ENCODE measurements at regions not wholly inside any gene's neighbourhood (a gene's known extent, or its start where the extent isn't known, plus 50 kb on each side); places are given as distances from the start of the nearest gene placed in this dataset.
"Not testable (repeated sequence)": the region's sequence is repeated elsewhere in the genome, so short reads cannot be mapped to it uniquely, and the experiment has no call there.

GRCh38 chr13:22893204-22893603 lies 287.6 kb upstream of the SGCG start:
- DNase-seq = no peak
- no peak for ATAC-seq (ENCODE audit: low read depth)
- POLR2A ChIA-PET = no interaction called here
- Mint-ChIP-seq H3K4me1 (no peaks in the 10 kb centered on the region), H3K4me3 (no peak overlapping the region), H3K36me3 (ENCODE audit: low read depth) (no peaks in the 10 kb centered on the region), H3K9me3 (peaks cover 8% of the 10 kb centered on the region), H3K27ac (no peak overlapping the region), H3K27me3 (no peaks in the 10 kb centered on the region)
- CTCF ChIA-PET = no interaction called here
- TF ChIP-seq CTCF (IDR thresholded peaks at IDR 0.05) = no peak
- intact Hi-C loops (cut with micrococcal nuclease) = no loop called here

DNA sequence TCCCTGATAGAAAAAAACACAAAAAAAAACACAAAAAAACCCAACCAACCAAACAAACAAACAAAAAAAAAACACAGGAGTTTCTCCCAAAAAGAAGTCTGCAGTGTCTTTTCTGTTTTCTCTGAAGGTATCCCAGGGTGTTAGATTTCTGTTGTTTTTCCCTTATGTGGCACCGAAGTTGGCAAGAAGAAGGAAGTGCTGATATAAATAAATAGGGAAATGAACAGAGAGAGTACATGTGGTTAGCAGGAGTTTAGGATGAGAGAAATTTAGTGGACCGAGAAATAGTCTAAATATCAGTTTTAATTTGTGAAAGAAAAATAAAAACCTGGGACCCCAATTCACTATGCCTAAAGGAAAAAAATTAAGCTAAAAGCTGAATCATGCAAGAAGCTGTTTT lies 287.0 kb upstream of the SGCG start:
- intact Hi-C loops (cut with micrococcal nuclease) = no loop called here
- H3K27ac Mint-ChIP-seq = no peak overlapping the region
- no peaks in the 10 kb centered on the region for H3K27me3 Mint-ChIP-seq
- ChIA-PET POLR2A (no interaction called here), CTCF (no interaction called here)
- no peaks in the 10 kb centered on the region for H3K4me1 Mint-ChIP-seq
- TF ChIP-seq CTCF (IDR thresholded peaks at IDR 0.05) = no peak
- H3K9me3 Mint-ChIP-seq = peaks cover 8% of the 10 kb centered on the region
- DNase-seq (no peak), ATAC-seq (ENCODE audit: low read depth) (no peak)
- H3K36me3 Mint-ChIP-seq (ENCODE audit: low read depth) = no peaks in the 10 kb centered on the region
- H3K4me3 Mint-ChIP-seq = no peak overlapping the region

DNA sequence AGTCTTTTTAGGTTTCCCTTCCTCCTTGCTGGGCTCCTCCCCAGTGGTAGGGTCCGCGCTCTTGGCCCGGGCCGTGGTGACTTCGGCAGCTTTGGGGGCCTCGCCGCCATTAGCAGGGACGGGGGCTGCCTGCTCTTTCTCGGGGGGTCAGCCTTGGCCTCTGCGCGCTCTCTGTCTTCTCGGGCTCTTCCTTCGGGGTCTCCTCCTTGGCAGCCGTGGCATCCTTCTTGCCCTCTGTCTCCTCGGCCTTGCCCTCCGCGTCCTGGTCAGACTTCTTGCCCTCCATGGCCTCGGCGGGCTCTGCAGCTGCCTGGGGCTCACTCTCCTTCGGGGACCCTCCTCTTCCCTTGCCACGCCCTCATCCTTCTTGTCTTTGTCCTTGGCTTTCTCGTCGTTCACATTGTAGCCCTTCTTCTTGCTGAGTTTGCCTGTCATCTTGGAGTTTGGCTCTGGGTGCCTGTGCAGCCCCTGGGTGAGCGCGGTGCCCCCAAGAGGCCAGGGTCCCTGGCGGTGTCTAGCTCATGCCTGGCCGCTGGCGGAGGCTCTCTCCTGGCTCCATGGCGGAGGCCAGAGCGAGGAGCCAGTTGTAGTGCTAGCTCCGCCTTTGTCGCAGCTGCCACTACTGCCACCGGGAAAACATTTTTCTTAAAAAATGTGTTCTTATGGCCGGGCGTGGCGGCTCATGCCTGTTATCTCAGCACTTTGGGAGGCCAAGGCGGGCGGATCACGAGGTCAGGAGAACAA lies 283.0 kb upstream of the SGCG start:
- POLR2A ChIA-PET = no interaction called here
- no peaks in the 10 kb centered on the region for H3K4me1 Mint-ChIP-seq

GRCh38 chr13:22900416-22900951 lies 280.3 kb upstream of the SGCG start:
- H3K27ac Mint-ChIP-seq; H3K9me3 Mint-ChIP-seq; ATAC-seq (ENCODE audit: low read depth); H3K36me3 Mint-ChIP-seq (ENCODE audit: low read depth); CTCF ChIA-PET; intact Hi-C loops (cut with micrococcal nuclease); H3K4me3 Mint-ChIP-seq; DNase-seq; POLR2A ChIA-PET; H3K4me1 Mint-ChIP-seq; H3K27me3 Mint-ChIP-seq: not testable (repeated sequence)

More for the DNA sequence above, 283.0 kb upstream of the SGCG start:
- no peak overlapping the region for H3K4me3 Mint-ChIP-seq
- no peak for TF ChIP-seq CTCF (IDR thresholded peaks at IDR 0.05)
- H3K36me3 Mint-ChIP-seq (ENCODE audit: low read depth) = no peaks in the 10 kb centered on the region
- no peaks in the 10 kb centered on the region for H3K27me3 Mint-ChIP-seq
- intact Hi-C loops (cut with micrococcal nuclease) = no loop called here
- ATAC-seq (ENCODE audit: low read depth) (no peak), DNase-seq (no peak)
- H3K27ac Mint-ChIP-seq = no peak overlapping the region
- H3K9me3 Mint-ChIP-seq = peaks cover 2% of the 10 kb centered on the region
- CTCF ChIA-PET = no interaction called here

GRCh38 chr13:22903301-22903700 lies 277.5 kb upstream of the SGCG start:
- ChIA-PET POLR2A (no interaction called here), CTCF (no interaction called here)
- ATAC-seq (ENCODE audit: low read depth) (no peak), DNase-seq (no peak)
- intact Hi-C loops (cut with micrococcal nuclease) = no loop called here
- no peak overlapping the region for H3K27ac Mint-ChIP-seq
- H3K36me3 Mint-ChIP-seq (ENCODE audit: low read depth) = no peaks in the 10 kb centered on the region
- H3K4me1 Mint-ChIP-seq = no peaks in the 10 kb centered on the region
- H3K27me3 Mint-ChIP-seq = no peaks in the 10 kb centered on the region
- no peak overlapping the region for H3K4me3 Mint-ChIP-seq
- peaks cover 5% of the 10 kb centered on the region for H3K9me3 Mint-ChIP-seq
- TF ChIP-seq CTCF (IDR thresholded peaks at IDR 0.05) = no peak

GRCh38 chr13:22903925-22904324 lies 276.9 kb upstream of the SGCG start:
- POLR2A ChIA-PET = no interaction called here

More at GRCh38 chr13:22903925-22904324, 276.9 kb upstream of the SGCG start:
- Mint-ChIP-seq H3K36me3 (ENCODE audit: low read depth) (no peaks in the 10 kb centered on the region), H3K4me3 (no peak overlapping the region), H3K27ac (no peak overlapping the region), H3K27me3 (no peaks in the 10 kb centered on the region), H3K4me1 (no peaks in the 10 kb centered on the region), H3K9me3 (peaks cover 5% of the 10 kb centered on the region)
- CTCF ChIA-PET = no interaction called here
- intact Hi-C loops (cut with micrococcal nuclease) = no loop called here
- TF ChIP-seq CTCF (IDR thresholded peaks at IDR 0.05) = no peak
- DNase-seq = no peak
- no peak for ATAC-seq (ENCODE audit: low read depth)
